ENCODE measurements at regions not wholly inside any gene's neighbourhood (a gene's known extent, or its start where the extent isn't known, plus 50 kb on each side); places are given as distances from the start of the nearest gene placed in this dataset.

DNA sequence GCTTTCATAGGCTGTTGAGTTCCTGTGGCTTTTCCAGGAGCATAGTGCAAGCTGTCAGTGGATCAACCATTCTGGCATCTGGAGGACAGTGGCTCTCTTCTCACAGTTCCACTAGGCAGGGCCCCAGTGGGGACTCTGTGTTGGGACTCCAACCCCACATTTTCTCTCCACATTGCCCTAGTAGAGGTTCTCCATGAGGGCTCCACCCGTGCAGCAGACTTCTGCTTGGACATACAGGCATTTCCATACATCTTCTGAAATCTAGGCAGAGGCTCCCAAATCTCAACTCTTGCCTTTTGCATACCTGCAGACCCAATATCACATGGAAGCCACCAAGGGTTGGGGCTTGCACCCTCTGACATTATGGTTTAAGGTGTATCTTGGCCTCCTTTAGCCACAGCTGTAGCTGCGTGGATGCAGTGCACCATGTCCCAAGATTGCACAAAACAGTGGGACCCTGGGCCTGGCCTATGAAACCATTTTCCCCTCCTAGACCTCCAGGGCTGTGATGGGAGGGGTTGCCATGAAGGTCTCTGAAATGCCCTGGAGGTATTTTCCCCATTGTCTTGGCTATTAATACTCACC is 645.9 kb upstream of the CITED2 start:
- H3K4me3 ChIP-seq (ENCODE audit: low read length) = no peak overlapping the region
- no peak for TF ChIP-seq CTCF (conservative IDR thresholded peaks at IDR 0.05; ENCODE audit: low read depth, low read length)
- no peak for DNase-seq (ENCODE audit: low read depth)

GRCh38 chr6:140018588-140018987 is 644.1 kb upstream of the CITED2 start:
- no peak overlapping the region for H3K4me3 ChIP-seq (ENCODE audit: low read length)
- TF ChIP-seq CTCF (conservative IDR thresholded peaks at IDR 0.05; ENCODE audit: low read depth, low read length) = no peak
- no peak for DNase-seq (ENCODE audit: low read depth)

DNA sequence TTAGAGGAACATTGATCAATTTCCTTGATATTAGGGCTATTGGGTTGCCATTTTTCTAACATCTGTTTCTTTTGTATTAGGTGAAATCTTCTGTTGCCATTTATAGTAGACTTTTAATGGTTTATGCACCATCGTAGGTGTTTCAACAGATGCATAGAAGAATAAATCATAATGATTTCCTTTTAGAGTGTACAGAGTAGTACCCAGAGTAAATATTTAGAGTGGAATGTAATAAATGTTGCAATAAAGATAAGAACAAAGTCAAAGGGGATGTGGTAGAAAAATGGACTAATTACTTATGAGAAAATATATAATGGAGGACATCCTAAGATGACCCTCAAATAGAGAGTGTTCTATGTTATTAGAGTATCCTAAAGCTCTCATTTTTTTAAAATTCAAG is 643.0 kb upstream of the CITED2 start:
- no peak for TF ChIP-seq CTCF (conservative IDR thresholded peaks at IDR 0.05; ENCODE audit: low read depth, low read length)
- no peak overlapping the region for H3K4me3 ChIP-seq (ENCODE audit: low read length)
- no peak for DNase-seq (ENCODE audit: low read depth)

GRCh38 chr6:140012150-140012549 is 637.7 kb upstream of the CITED2 start:
- TF ChIP-seq CTCF (conservative IDR thresholded peaks at IDR 0.05; ENCODE audit: low read depth, low read length) = no peak
- DNase-seq (ENCODE audit: low read depth) = no peak
- no peak overlapping the region for H3K4me3 ChIP-seq (ENCODE audit: low read length)

DNA sequence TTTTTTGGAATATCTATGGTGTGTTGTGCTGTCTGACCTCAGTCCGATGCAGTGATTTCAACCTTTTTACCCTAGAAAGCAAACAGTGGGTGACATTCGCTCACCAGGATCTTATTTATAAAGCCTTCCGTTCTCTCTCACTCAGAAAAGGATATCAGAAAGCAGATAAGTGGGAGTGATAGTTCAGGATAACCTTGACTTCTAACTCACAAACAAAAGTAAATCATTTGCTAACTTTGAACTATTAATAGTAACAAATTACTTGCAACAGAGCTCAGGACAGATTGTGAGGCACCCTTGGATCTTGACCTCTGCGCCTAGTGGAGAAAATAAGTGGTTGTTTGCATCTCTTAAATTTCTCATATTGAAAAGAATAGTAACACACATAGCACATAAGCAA is 637.1 kb upstream of the CITED2 start:
- TF ChIP-seq CTCF (conservative IDR thresholded peaks at IDR 0.05; ENCODE audit: low read depth, low read length) = no peak
- H3K4me3 ChIP-seq (ENCODE audit: low read length) = no peak overlapping the region
- no peak for DNase-seq (ENCODE audit: low read depth)

GRCh38 chr6:140009286-140009685 is 634.8 kb upstream of the CITED2 start:
- H3K4me3 ChIP-seq (ENCODE audit: low read length) = no peak overlapping the region
- no peak for DNase-seq (ENCODE audit: low read depth)
- TF ChIP-seq CTCF (conservative IDR thresholded peaks at IDR 0.05; ENCODE audit: low read depth, low read length) = no peak

- H3K4me3 ChIP-seq (ENCODE audit: low read length) = no peak overlapping the region
- no peak for TF ChIP-seq CTCF (conservative IDR thresholded peaks at IDR 0.05; ENCODE audit: low read depth, low read length)
- DNase-seq (ENCODE audit: low read depth) = no peak
Measured at GRCh38 chr6:140007525-140007924, 633.1 kb upstream of the CITED2 start.
